ENCODE measurements at regions not wholly inside any gene's neighbourhood (a gene's known extent, or its start where the extent isn't known, plus 50 kb on each side); places are given as distances from the start of the nearest gene placed in this dataset.

- DNase-seq = no peak
Observed at GRCh38 chr21:26753822-26754221, 91.4 kb downstream of the ADAMTS1 start.

GRCh38 chr21:26752849-26753248 is 92.4 kb downstream of the ADAMTS1 start:
- Histone ChIP-seq H3K36me3 (no peaks in the 10 kb centered on the region), H3K4me1 (no peaks in the 10 kb centered on the region), H3K9ac (ENCODE audit: low read depth in 2 of 2, low read length in 2 of 2) (no peak overlapping the region), H3K27me3 (no peaks in the 10 kb centered on the region), H3K4me3 (no peak overlapping the region), H3K9me3 (no peaks in the 10 kb centered on the region), H3K27ac (no peak overlapping the region)
- intact Hi-C loops (cut with DNase I) = no loop called here
- no peak for TF ChIP-seq CTCF (IDR thresholded peaks at IDR 0.05)
- DNase-seq = no peak

More at GRCh38 chr21:26753822-26754221, 91.4 kb downstream of the ADAMTS1 start:
- no peak for TF ChIP-seq CTCF (IDR thresholded peaks at IDR 0.05)
- no peaks in the 10 kb centered on the region for H3K4me1 ChIP-seq
- no peak overlapping the region for H3K9ac ChIP-seq (ENCODE audit: low read depth in 2 of 2, low read length in 2 of 2)
- no peaks in the 10 kb centered on the region for H3K36me3 ChIP-seq
- intact Hi-C loops (cut with DNase I) = no loop called here
- no peak overlapping the region for H3K4me3 ChIP-seq
- H3K27ac ChIP-seq = no peak overlapping the region
- no peaks in the 10 kb centered on the region for H3K9me3 ChIP-seq
- no peaks in the 10 kb centered on the region for H3K27me3 ChIP-seq

- TF ChIP-seq CTCF (IDR thresholded peaks at IDR 0.05) = no peak
- intact Hi-C loops (cut with DNase I) = no loop called here
- no peak overlapping the region for H3K27ac ChIP-seq
Observed at GRCh38 chr21:26751305-26751704, 93.9 kb downstream of the ADAMTS1 start.

GRCh38 chr21:26748066-26748465 is 97.1 kb downstream of the ADAMTS1 start:
- Histone ChIP-seq H3K9ac (ENCODE audit: low read depth in 2 of 2, low read length in 2 of 2) (no peak overlapping the region), H3K27me3 (no peaks in the 10 kb centered on the region), H3K27ac (no peak overlapping the region), H3K36me3 (no peaks in the 10 kb centered on the region), H3K9me3 (no peaks in the 10 kb centered on the region), H3K4me3 (no peak overlapping the region), H3K4me1 (no peaks in the 10 kb centered on the region)
- intact Hi-C loops (cut with DNase I) = no loop called here
- no peak for DNase-seq
- no peak for TF ChIP-seq CTCF (IDR thresholded peaks at IDR 0.05)

More at GRCh38 chr21:26751305-26751704, 93.9 kb downstream of the ADAMTS1 start:
- Histone ChIP-seq H3K9ac (ENCODE audit: low read depth in 2 of 2, low read length in 2 of 2) (no peak overlapping the region), H3K9me3 (no peaks in the 10 kb centered on the region), H3K4me1 (no peaks in the 10 kb centered on the region), H3K36me3 (no peaks in the 10 kb centered on the region), H3K27me3 (no peaks in the 10 kb centered on the region), H3K4me3 (no peak overlapping the region)
- no peak for DNase-seq

GRCh38 chr21:26747216-26747615 is 98.0 kb downstream of the ADAMTS1 start:
- intact Hi-C loops (cut with DNase I) = no loop called here
- no peaks in the 10 kb centered on the region for H3K27me3 ChIP-seq

More at GRCh38 chr21:26747216-26747615, 98.0 kb downstream of the ADAMTS1 start:
- Histone ChIP-seq H3K27ac (no peak overlapping the region), H3K9ac (ENCODE audit: low read depth in 2 of 2, low read length in 2 of 2) (no peak overlapping the region), H3K4me3 (no peak overlapping the region), H3K36me3 (no peaks in the 10 kb centered on the region), H3K9me3 (no peaks in the 10 kb centered on the region), H3K4me1 (no peaks in the 10 kb centered on the region)
- no peak for DNase-seq
- TF ChIP-seq CTCF (IDR thresholded peaks at IDR 0.05) = no peak

All from colonic mucosa (tissue), 4 donors.